GM21619 (cell line): ENCODE measurements at regions not wholly inside any gene's neighbourhood (a gene's known extent, or its start where the extent isn't known, plus 50 kb on each side); places are given as distances from the start of the nearest gene placed in this dataset.
"Not testable (repeated sequence)": the region's sequence is repeated elsewhere in the genome, so short reads cannot be mapped to it uniquely, and the experiment has no call there.

Experiments
- ATAC-seq: cut with Tn5 transposase; IDR thresholded peaks from one replicate; pipeline ENCODE4 v1.9.1; 2021; ENCODE audit not compliant: unreplicated experiment

DNA sequence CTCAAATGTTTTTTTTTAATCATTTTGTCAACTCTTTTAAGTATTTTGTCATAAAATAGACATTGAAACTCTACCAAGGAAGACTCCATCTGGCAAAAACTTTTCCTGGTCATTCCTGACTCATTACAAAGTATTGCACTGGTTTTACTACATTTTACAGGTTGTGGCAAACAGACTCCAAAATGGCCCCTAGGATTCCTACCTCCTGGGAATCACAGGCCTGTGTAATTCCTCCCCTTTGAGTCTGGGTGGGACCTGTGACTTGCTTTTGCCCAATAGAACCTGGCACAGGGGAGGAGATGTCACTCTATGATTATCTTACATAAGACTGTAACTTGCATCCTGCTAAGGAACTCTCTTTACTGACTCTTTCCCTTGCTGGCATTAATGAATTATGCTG is 123.6 kb upstream of the KCNJ6 start:
- no peak for ATAC-seq

DNA sequence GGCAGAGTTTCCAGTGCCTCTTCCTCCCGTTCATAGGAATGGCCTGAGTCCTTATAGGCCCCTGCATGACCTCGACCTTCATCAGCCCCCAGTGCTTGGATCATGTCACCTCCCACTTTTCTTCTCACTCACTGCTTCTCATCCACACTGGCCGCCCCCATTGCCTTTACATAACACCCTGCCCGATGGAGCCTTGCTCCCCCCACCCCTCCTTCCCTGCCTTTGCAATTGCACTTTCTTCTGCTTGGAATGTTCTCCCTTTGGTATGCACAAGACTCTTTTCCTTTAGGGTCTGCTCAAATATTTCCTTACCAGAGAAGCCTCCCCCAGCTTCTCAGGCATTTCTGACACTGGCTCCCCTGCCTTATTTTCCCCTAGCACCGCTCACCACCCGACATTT is 125.2 kb upstream of the KCNJ6 start:
- ATAC-seq = no peak

DNA sequence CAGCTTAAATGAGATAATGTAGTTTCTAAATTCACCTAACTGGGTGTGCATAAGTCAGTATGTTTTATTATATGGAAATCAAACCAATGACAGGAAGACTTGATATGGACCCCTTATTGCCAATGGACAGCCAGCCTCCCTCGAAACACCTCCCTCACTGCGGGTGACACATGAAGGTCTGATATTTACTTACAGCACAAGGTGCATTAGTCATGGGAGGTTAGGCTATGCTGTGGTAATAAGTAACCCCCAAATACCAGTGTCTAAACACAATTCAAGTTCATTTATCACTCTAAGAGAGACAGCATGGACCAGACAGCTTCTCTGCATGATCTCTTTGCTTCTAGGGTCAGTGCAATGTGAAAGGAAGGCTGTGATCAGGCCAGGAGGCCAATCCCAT is 126.0 kb upstream of the KCNJ6 start:
- ATAC-seq = no peak

DNA sequence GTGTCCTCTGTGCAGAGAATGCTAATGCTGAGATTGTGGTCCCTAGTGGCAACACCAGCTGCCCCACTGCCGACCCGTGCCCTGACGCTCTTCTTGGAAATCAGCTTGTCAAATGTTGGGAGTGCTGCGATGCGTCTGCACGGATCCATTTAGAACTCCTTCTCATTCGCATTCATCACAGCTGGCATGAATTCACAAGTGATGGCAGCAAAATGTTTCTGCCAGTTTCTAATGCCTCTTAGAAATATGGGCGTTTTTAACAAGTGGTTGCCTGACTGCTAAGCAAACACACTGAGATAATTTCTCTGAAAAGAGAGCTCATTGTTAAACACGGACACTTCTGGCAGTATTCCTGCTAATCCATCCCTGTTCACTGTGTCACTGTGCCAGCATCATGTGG is 131.9 kb upstream of the KCNJ6 start:
- no peak for ATAC-seq

DNA sequence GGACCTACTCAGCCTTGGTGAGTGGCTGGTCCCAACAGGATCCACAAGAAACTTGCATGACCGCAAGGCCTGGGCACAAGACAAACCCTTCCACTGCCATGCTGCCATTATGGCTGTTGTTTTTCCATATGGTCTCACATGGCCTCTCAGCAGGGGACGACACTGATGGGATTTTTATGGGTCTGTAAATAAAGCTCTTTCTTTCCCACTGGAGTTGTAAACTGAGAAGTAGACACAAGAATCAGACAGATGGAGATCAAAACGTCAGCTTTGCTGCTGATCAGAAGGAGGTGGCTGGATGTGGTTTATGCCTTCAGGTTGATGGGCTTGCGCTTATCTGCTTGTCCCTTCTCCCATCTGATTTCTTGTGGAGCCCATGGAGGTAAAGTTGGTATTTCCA is 138.1 kb upstream of the KCNJ6 start:
- no peak for ATAC-seq

DNA sequence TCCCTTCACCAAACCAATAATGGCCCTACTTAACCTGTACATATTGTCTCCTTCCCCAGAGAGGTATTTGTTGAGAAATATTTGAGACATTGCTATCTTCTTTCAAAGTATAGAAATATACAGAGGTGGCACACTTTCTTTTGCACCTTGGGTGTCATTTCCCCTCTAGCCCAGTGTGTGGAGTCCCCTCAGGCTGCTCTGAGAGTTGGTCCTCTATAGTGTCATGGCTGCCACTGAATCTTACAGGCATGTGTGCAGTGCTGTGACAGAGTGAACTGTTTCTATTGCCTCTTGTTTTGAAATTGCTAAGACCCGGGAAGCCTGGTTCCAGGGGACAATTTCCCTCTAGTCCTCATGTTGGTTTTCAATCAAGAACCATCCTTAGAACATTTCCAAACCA is 140.2 kb upstream of the KCNJ6 start:
- no peak for ATAC-seq

DNA sequence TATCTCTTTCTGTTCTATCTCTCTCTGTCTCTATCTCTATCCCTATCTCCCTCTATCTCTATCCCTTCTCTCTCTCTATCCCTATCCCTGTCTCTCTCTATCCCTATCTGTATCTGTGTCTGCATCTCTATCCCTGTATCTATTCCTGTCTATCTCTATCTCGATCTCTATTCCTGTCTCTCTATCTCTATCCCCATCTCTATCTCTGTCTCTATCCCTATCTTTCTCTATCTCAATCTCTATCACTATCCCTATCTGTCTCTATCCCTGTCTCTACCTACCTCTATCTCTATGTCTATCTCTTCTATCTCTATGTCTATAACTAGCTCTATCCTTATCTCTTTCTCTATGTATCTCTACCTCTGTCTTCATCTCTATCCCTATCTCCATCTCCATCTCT is 141.4 kb upstream of the KCNJ6 start:
- no peak for ATAC-seq

DNA sequence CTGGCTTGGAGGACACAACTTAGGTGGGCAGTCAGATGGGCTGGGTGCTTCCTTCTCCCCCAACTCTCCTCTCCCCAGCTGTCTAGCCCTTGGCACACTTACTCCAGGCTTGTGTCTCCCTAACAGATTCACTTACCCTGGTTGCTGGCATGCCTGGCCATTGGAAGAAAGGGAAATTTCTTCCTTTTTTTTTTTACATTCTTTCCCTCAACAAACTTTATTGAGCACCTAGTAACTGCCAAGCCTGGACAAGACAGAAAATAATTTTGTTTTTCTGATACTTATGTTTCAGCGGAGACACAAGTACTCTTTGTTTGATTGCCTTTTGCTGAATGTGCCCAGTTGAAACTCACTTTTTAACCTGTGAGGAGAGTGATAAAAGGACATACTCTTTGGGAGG is 144.3 kb upstream of the KCNJ6 start:
- no peak for ATAC-seq

DNA sequence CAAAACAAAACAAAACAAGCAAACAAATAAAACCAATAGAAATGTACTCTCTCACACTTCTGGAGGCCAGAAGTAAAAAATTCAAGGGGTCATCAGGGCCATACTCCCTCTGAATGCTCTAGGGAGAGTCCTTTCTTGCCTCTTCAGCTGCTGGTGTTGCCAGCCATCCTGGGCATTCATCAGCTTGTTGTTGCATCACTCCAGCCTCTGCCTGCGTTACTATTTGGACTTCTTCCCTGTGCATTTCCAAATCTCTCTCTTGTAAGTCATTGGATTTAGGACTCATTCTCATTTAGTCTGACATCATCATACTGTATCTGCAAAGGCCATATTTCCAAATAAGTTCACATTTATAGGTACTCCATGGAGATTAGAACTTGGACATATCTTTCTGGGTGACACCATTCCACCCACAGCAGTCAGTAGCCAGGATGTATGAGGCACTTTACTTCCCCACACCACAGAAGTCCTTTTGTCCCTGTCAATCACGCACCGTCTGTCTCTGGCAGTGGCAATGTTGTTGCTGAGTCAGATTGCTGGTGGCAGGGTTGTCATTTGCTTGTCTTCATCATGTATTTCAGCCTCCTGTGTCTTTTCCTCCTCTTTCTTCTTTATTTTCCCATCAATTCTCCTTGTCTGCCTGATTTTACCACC is 151.0 kb upstream of the KCNJ6 start:
- no peak for ATAC-seq

DNA sequence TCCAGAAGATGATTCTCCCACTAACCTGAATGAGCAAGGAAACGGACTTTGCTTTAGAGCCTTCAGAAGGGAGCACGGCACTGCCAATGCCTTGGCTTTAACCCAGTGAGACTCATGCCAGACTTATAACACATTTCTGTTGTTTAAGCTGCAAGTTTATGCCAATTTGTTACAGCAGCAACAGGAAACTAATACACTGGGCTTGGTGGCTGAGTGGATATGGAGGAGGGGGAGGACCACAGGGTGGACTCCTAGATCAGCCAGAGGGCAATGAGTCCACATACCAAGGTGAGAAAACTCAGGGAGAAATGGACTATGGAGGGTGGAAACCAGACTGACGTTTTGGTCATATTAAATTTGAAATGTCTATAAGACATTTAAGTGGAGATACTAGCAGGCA is 156.2 kb upstream of the KCNJ6 start:
- no peak for ATAC-seq

DNA sequence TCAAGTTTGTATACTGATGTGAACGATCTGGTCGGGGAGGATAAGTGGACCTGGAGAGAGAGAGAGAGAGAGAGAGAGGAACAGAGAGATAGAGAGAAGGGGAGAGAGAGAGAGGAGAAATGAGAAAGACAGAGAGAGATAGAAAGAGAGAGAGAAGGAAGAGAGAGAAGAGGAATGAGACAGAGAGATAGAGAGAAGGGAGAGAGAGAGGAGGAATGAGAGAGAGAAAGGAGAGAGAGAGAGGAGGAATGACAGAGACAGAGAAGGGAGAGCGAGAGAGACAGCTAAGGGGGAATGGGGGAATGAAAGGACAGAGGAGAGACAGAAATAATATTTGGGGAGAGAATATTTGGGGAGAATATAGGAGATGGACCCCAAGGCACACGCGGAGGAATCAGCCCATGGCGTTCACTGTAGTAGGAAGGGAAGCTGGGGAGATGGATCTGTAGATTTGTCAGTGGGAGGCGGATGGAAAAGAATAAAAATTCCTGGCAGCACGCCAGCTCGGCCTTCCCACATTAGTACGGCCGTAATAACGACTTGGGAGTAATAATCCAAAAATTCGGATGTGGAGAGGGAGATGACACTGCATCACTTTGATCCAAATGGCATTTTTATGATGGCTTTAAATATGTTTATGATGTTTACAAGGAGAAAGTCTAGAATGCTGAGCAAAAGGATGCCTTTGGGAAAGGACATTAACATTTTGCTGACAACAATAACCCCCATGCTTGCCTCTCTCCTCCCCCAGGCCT is 159.8 kb upstream of the KCNJ6 start:
- no peak for ATAC-seq

DNA sequence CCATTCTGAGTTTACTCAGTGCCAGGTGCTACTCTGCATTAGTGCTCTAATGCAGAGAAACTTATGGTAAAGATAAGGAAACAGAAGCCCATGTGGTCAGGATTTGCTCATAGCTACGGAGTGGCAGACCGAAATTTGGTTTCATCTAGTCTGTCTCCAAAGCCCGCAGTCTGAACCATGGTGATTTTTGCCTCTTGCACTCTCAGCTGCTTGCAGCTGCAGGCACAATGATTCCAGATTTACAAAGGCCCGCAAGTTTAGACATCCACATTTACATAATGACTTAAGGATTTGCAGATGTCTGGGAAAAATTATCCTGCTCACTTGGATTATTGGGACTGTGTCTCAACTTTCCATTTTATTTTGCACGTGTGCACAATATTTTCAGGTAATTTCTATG is 161.3 kb upstream of the KCNJ6 start:
- no peak for ATAC-seq

DNA sequence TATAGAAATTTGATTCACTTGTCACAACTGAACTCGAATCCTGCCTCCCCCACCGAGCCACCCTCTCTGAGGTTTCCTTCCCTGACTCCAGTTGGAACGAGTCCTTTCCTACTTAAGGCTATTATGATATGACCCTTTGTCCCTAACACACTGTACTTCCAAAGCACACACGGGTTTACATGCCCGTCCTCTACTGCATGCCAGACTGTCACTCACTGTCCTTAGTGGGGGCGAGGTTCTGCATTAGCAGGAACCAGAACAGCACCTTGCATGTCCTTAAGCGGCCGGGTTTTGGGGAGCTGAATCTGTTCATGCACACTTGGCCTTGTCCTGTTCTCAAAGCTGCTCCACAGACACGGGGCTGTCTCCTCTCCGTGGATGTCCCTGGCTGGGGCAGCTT is 164.6 kb upstream of the KCNJ6 start:
- ATAC-seq = no peak

DNA sequence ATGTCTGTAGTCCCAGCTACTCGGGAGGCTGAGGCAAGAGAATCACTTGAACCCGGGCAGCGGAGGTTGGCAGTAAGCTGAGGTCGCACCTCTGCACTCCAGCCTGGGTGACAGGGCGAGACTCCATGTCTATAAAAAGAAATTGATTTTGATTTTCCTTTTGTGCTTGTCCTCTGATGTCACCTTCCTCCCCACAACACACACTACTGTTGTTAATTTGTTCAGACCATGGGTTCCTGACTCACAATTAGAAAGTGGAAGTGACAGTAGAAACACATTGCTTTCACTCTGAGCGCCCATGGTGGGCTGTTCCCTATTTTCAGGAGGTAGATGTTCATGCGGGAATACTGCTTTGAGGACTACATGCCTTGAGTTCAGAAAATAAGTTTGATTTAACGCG is 165.5 kb upstream of the KCNJ6 start:
- ATAC-seq = no peak

DNA sequence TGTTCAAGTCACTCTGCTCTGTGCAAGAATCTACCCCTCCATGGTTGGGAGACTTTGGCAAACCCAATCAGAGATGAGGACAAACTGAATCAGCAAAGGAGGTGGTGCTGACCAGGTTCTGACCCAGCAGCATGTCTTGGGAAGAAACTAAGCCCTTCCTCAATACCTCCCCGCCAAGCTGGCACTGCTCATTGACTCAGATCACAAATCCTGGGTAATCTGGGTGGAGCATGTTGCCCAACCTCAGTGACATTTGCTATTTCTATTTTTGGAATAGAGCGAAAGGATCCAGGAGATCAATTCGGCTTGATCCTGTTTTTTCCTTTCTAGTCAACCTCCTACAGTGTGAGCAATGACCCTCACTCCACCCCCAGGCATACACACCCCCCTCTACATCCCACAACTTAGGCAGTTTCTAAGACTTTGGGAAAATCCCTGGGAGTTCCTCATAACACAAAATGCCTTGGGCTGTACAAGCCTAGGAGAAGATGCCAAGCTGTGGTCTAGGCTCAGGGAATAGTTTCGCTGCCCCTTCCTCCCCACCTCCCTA is 166.8 kb upstream of the KCNJ6 start:
- ATAC-seq = no peak

DNA sequence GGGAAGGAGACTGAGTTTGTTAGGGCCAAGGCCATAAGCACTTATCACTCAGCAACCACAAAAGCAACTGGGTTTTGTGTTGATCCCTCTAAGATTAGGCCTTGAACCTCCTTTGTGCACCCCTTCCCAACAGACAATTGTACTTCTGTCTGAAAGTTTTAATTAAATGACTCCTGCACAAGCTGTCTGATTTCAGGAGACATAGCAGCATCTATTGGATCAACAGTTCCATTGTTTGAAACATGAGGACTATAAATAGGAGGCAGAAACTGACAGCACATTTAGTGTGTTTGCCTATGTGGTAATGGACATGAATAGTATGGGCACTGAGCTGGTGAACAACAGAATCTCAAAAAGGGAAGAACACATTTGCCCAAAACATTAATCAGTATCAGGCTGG is 167.3 kb upstream of the KCNJ6 start:
- no peak for ATAC-seq

DNA sequence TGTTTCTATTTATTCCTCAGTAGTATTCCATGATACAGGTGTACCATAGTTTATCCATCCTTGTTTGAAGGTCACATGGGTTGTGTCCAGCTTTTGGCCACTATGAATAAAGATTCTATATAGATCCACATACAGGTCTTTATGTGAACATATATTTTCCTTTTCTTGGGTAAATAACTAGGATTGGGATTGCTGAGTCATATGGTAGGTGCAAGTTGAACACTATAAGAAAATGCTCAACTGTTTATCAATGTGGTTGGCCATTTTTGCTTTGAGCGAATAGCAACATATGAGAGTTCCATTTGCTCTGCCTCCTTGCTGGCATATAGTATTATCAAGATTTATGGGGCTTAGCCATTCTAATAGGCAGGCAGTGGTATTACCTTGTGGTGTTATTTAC is 170.2 kb upstream of the KCNJ15 start:
- ATAC-seq = no peak

DNA sequence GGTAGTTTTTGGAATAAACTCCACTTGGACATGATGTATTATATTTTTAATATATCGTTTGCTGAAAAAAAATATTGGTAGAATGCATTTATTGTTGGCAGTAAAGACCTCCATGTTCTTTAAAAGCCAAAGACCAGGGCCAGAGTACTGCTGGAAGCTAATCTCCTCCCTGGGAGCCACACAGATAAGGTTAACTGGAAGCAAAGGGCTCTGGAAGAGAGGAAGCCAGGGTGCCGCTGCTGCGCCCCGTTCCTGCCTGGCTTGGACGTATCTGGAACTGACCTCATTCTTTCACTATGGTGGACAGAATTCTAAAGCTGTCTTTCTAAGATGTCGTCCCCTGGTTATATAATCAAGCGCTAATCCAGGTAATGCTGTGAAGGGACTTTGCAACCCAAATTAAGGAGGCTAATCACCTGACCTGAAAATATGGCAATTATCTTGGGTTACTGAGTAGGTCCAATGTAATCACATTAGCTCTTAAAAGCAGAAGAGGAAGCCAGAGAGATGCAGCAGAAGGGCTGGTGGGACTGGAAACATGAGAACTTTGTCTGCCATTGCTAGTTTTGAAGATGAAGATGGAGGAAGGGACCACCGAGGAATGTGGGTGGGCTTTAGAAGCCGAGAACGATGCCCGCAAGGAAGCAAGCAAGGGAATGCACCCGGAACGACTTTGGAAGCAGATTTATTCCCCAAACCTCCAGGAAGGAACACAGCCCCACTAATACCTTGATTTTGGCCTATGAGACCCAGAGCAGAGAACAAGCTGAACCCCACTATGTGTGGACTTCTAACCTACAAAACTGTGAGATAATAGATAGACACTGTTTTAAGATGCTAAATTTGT is 167.7 kb upstream of the KCNJ15 start:
- no peak for ATAC-seq

DNA sequence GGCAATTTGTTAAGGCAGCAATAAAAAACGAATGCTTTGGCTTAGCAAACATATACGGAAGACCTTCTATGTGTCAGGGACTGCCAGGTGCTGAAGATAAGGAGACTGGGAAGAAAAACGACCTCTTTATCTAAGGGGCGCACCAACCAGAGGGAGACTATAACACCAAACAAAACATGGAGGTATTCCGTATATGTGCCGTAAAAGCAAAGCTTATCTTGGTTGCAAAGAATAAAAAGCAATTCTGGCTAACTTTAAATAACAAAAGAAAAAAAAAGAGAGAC is 167.1 kb upstream of the KCNJ15 start:
- ATAC-seq = no peak

DNA sequence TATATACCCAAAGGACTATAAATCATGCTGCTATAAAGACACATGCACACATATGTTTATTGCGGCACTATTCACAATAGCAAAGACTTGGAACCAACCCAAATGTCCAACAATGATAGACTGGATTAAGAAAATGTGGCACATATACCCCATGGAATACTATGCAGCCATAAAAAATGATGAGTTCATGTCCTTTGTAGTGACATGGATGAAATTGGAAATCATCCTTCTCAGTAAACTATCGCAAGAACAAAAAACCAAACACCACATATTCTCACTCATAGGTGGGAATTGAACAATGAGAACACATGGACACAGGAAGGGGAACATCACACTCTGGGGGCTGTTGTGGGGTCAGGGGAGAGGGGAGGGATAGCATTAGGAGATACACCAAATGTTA is 165.7 kb upstream of the KCNJ15 start:
- ATAC-seq = not testable (repeated sequence)

DNA sequence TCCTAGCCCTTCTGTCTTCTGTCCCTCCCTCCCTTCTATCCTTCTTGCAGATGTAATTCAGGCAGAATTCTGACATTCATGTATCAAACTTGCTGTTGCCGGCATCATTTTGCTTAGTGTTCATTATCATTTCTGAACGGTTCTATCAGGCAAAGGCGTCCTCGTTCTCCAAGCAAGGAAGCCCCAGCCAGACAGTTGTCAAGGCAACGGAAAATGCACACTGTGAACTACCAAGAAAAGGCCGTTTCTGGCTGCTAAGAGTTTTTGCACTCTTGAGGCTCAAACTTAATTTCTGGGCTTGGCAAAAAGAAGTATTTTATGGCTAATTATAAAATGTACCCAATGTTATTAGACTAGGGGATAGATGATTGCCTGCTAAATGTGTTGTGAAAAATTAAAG is 164.7 kb upstream of the KCNJ15 start:
- ATAC-seq = no peak

DNA sequence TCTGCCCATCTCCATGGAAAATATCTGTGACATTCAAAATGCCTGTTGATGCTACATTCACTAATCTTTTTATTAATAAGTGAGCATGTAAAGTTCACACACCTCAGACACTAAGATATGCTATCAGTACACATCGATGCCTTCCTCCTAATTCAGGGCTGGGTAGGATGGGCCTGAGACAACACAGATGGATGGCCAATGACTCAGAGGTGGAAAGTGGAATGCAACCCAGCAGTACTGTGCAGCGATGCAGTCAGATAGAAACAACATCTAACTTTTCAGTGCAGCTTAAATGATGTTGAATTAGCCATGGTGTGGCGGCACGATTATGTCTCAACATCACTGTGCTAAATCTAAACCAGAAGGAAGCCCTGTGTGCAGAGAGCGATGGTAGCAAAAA is 161.6 kb upstream of the KCNJ15 start:
- no peak for ATAC-seq
